ENCODE measurements at regions not wholly inside any gene's neighbourhood (a gene's known extent, or its start where the extent isn't known, plus 50 kb on each side); places are given as distances from the start of the nearest gene placed in this dataset.
A peak's percentile ranks its signal among the peaks of the same experiment; 100 is the strongest.

DNA sequence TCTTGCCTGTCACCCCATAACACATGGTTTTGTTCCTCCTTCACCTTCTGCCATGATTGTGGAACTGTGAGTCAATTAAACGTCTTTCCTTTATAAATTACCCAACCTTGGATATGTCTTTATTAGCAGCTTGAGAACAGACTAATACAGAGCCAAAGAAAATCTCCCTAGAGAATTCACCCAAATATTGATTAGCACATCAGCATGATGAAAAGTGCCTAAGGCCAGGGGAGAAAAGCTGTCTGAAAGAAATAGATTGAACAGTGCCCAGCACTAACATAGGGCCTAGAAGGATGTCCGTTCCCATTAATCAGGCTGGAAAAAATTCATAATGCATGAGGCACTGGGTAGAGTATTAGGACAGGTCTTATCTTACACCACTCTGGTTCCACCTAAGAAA is 111.9 kb upstream of the CALN1 start:
- no peak for DNase-seq

DNA sequence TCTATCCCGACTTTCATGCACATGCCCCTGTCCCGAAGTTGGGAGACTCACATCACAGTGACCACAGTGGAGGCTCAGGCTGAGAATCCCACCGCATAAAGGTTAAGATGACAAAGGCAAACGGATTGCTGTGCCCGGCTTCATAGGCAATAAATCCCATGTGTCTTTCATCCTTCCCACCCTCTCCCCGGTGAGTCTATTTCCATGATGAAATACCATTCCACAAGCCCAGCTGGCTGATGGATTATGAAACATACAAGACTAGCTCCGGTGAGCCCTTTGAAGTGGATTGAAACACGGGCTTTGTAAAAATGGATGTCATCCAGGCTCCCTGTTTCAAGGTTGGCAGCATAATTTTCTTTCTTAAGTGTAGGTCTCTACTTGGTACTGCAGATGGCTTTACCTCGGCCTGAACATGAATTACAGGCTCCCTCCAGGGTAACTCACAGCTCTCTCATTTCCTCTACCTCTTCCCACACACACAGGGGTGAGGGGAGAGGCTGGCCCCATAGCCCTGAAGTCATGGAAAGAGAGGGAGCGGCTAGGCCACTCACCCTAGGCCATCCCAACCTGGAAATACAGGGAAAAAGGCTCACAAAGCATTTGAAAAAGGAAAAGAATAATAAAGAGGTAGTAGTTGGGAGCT is 92.0 kb upstream of the CALN1 start:
- no peak for DNase-seq

- no peak for DNase-seq
These were observed 91.5 kb upstream of the CALN1 start for GRCh38 chr7:72503644-72504043.

GRCh38 chr7:72494807-72495206 is 82.7 kb upstream of the CALN1 start:
- DNase-seq = no peak

DNA sequence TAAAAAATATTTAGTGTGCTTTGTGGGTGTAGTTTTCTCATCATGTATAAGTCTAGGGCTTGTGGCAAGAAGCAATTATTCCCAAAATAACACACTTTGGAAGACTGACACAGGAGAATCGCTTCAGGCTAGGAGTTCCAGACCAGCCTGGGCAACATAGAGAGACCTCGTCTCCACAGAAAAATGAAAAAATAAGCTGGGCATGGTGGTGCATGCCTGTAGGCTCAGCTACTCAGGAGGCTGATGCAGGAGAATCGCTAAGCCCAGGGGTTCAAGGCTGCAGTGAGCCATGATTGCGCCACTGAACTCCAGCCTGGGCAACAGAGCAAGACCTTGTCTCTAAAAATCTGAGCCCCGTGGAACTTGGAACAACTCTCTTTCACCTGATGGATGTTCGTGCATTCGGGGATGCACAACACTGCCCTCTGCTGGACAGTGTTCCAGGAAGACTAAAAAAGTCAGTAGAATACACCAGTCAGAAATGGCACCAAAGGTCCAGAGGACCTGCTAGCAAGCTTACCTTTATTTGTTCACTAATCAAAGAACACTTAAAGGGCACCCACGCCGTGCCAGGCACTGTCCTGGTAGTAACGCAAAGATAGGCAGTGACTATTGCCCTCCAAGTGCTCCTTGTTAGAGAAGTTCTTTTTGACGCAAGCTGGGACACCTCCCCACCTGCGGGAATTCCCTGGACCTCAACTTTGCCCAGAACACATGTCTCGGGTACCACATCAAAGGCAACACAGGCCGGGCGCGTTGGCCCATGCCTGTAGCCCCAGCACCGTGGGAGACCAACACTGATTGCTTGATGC is 81.9 kb upstream of the CALN1 start:
- peak; percentile 15 to 31 for DNase-seq

DNA sequence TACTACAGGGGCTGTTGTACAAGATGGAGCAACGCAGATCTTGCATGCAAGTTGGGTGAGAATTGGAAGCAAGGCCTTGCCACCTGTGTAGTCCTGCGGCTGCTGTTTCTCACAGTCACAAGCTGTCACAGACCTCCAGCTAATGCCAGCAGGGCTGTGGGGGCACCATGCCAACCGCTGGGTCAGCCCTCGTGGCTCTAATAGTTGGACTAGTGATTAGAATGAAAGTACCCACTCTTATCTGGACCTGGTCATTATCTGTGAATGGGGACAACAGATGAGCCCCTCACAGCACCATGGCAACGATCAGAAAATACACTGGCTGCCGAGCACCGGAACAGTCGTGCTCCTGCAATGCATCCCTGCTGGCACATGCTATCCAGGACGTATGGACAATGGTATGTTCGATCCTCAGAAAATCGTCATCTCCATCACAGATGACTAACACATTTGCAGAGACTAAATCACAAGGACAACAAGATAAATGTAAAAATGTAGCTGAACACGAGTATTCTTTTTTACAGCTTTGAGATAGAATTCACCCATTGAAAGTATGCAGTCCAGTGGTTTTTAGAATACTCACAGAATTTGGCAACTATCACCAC is 80.4 kb upstream of the CALN1 start:
- no peak for DNase-seq

DNA sequence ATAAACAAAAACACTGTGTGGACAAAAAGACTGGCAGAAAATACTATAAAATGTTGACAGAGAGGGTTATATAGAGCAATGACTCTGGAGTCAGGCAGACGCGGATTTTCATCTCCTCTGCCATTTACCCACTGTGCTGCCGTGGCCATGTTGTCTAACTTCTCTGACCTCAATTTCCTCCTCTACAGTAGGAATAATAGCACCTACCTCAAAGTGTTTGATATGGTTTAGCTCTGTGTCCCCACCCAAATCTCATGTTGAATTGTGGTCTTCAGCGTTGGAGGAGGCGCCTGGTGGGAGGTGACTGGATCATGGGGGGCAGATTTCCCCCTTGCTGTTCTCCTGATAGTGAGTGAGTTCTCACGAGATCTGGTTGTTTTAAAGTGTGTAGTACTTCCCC is 78.2 kb upstream of the CALN1 start:
- DNase-seq = no peak

- no peak for DNase-seq
These were observed 69.8 kb upstream of the CALN1 start for GRCh38 chr7:72481934-72482333.

- no peak for DNase-seq
These were observed 64.6 kb upstream of the CALN1 start for GRCh38 chr7:72476608-72477305.

- DNase-seq = no peak
These were observed 55.1 kb upstream of the CALN1 start for GRCh38 chr7:72467237-72467636.

GRCh38 chr7:72466797-72467196 is 54.7 kb upstream of the CALN1 start:
- DNase-seq = no peak

- DNase-seq = no peak
These were observed 53.4 kb upstream of the CALN1 start for GRCh38 chr7:72465521-72465920.

DNA sequence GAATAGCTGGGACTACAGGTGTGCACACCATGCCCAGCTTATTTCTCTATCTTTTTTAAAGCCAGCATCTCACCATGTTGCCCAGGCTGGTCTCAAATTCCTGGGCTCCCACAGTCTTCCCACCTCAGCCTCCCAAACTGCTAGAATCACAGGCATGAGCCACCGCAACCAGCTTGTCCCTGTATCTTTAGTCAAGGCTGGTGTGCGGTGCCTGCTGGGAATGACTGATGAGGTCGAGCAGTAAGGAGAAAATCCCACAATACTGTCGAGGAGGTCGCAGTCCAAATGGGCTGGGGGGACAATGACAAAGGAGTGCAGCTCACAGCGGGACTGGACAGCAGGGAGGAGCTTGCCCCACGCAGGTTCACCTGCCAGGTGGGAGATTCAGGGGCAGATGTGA is 50.2 kb upstream of the CALN1 start:
- no peak for DNase-seq
